ENCODE measurements at regions not wholly inside any gene's neighbourhood (a gene's known extent, or its start where the extent isn't known, plus 50 kb on each side); places are given as distances from the start of the nearest gene placed in this dataset.
"Not testable (repeated sequence)": the region's sequence is repeated elsewhere in the genome, so short reads cannot be mapped to it uniquely, and the experiment has no call there.

- H3K27ac Mint-ChIP-seq (ENCODE audit: unreplicated experiment): no peak overlapping the region
- H3K9me3 Mint-ChIP-seq (ENCODE audit: low read depth, unreplicated experiment): no peaks in the 10 kb centered on the region
- DNase-seq: no peak
- no peaks in the 10 kb centered on the region for H3K36me3 Mint-ChIP-seq (ENCODE audit: insufficient read depth, unreplicated experiment)
- no TSS peak for BruUV-seq (replicated peaks)
- CTCF ChIA-PET: no interaction called here
- H3K4me3 Mint-ChIP-seq (ENCODE audit: low read depth, unreplicated experiment): no peak overlapping the region
- H3K4me1 Mint-ChIP-seq (ENCODE audit: low read depth, unreplicated experiment): no peaks in the 10 kb centered on the region
- no peak for TF ChIP-seq CTCF (IDR thresholded peaks at IDR 0.05; ENCODE audit: unreplicated experiment)
- no peaks in the 10 kb centered on the region for H3K27me3 Mint-ChIP-seq (ENCODE audit: unreplicated experiment)
- intact Hi-C loops (cut with micrococcal nuclease; ENCODE audit: unreplicated experiment): no loop called here
Measured at GRCh38 chr5:88644676-88645075, 238.3 kb downstream of the MEF2C start.

- CTCF ChIA-PET: interaction anchor here (0.5 kb wide), 1 partner anchor 30 kb away, joined by 3 read pairs; no protein-coding TSS in a partner anchor
- no peak for DNase-seq
- Mint-ChIP-seq H3K36me3 (ENCODE audit: insufficient read depth, unreplicated experiment) (no peaks in the 10 kb centered on the region), H3K4me1 (ENCODE audit: low read depth, unreplicated experiment) (no peaks in the 10 kb centered on the region), H3K9me3 (ENCODE audit: low read depth, unreplicated experiment) (no peaks in the 10 kb centered on the region), H3K27me3 (ENCODE audit: unreplicated experiment) (no peaks in the 10 kb centered on the region), H3K4me3 (ENCODE audit: low read depth, unreplicated experiment) (no peak overlapping the region), H3K27ac (ENCODE audit: unreplicated experiment) (no peak overlapping the region)
- no TSS peak for BruUV-seq (replicated peaks)
- TF ChIP-seq CTCF (IDR thresholded peaks at IDR 0.05; ENCODE audit: unreplicated experiment): no peak
- intact Hi-C loops (cut with micrococcal nuclease; ENCODE audit: unreplicated experiment): no loop called here
Measured at GRCh38 chr5:88643315-88643714, 239.7 kb downstream of the MEF2C start.

- no peaks in the 10 kb centered on the region for H3K4me1 Mint-ChIP-seq (ENCODE audit: low read depth, unreplicated experiment)
- CTCF ChIA-PET: interaction anchor here (1.2 kb wide), 1 partner anchor 25 kb away, joined by 3 read pairs; no protein-coding TSS in a partner anchor
- no peak for TF ChIP-seq CTCF (IDR thresholded peaks at IDR 0.05; ENCODE audit: unreplicated experiment)
- H3K9me3 Mint-ChIP-seq (ENCODE audit: low read depth, unreplicated experiment): no peaks in the 10 kb centered on the region
- no peak overlapping the region for H3K4me3 Mint-ChIP-seq (ENCODE audit: low read depth, unreplicated experiment)
- no peak overlapping the region for H3K27ac Mint-ChIP-seq (ENCODE audit: unreplicated experiment)
- H3K27me3 Mint-ChIP-seq (ENCODE audit: unreplicated experiment): no peaks in the 10 kb centered on the region
- H3K36me3 Mint-ChIP-seq (ENCODE audit: insufficient read depth, unreplicated experiment): no peaks in the 10 kb centered on the region
- no TSS peak for BruUV-seq (replicated peaks)
- intact Hi-C loops (cut with micrococcal nuclease; ENCODE audit: unreplicated experiment): no loop called here
- no peak for DNase-seq
Measured at GRCh38 chr5:88634014-88634413, 249.0 kb downstream of the MEF2C start.

GRCh38 chr5:88622890-88623289 is 260.1 kb downstream of the MEF2C start:
- H3K27me3 Mint-ChIP-seq (ENCODE audit: unreplicated experiment); DNase-seq; CTCF ChIA-PET; H3K36me3 Mint-ChIP-seq (ENCODE audit: insufficient read depth, unreplicated experiment); H3K9me3 Mint-ChIP-seq (ENCODE audit: low read depth, unreplicated experiment); H3K4me3 Mint-ChIP-seq (ENCODE audit: low read depth, unreplicated experiment); H3K4me1 Mint-ChIP-seq (ENCODE audit: low read depth, unreplicated experiment); BruUV-seq (replicated peaks); intact Hi-C loops (cut with micrococcal nuclease; ENCODE audit: unreplicated experiment); H3K27ac Mint-ChIP-seq (ENCODE audit: unreplicated experiment): not testable (repeated sequence)

GRCh38 chr5:88615767-88616166 is 267.2 kb downstream of the MEF2C start:
- DNase-seq; H3K27ac Mint-ChIP-seq (ENCODE audit: unreplicated experiment); H3K4me1 Mint-ChIP-seq (ENCODE audit: low read depth, unreplicated experiment); H3K9me3 Mint-ChIP-seq (ENCODE audit: low read depth, unreplicated experiment); BruUV-seq (replicated peaks); CTCF ChIA-PET; intact Hi-C loops (cut with micrococcal nuclease; ENCODE audit: unreplicated experiment); H3K27me3 Mint-ChIP-seq (ENCODE audit: unreplicated experiment); H3K4me3 Mint-ChIP-seq (ENCODE audit: low read depth, unreplicated experiment); H3K36me3 Mint-ChIP-seq (ENCODE audit: insufficient read depth, unreplicated experiment): not testable (repeated sequence)
